ENCODE measurements at regions not wholly inside any gene's neighbourhood (a gene's known extent, or its start where the extent isn't known, plus 50 kb on each side); places are given as distances from the start of the nearest gene placed in this dataset.

DNA sequence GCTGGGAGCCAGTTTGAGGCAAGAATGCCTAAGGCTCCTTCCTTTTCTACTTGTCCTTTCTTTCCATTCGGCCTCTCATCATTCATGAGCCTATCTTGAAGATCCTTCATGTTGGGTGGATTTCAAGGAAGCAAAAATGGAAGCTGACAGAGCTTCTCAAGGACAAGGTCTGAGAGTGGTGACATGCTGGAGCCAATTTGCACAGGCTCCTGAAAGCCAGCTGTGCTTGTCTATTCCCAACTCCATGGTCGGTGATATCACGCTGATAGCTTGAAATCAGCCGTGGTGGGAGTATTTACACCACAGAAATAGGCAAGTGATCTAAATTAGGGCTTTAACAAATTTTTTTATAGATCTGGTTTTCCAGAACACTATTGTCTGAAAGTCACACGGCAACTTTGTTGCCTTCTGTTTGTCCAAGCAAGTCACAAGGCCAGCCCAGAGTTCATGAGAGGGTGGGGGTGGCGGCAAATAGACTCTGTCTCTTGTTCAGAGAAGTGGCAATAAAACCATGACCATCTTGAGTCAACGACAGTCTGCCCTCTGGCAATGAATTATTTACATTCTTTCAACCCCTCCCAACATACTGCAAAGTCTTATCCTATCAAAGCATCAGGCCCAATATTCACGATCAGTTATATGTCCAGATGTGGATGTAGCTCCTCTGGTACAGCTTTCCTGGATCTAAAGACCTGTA, 49.9 kb upstream of the SLC35F5 start:
- no peaks in the 10 kb centered on the region for H3K36me3 ChIP-seq (replicated peaks in 1 of 2; ENCODE audit: control insufficient read depth in 1 of 2, insufficient read depth in 2 of 2, low read length in 2 of 2)
- H3K4me2 ChIP-seq (ENCODE audit: low read depth, low read length) = peak overlapping the region; percentile 37
- no TSS peak for BruUV-seq (replicated peaks)
- no peaks in the 10 kb centered on the region for H4K20me1 ChIP-seq (ENCODE audit: insufficient read depth, low read length)
- no peaks in the 10 kb centered on the region for H3K79me2 ChIP-seq (ENCODE audit: insufficient read depth, low read length)
- H3K4me3 ChIP-seq (replicated peaks in 1 of 3; ENCODE audit: insufficient read depth in 1 of 3, low read depth in 2 of 3, low read length in 3 of 3) = no peak overlapping the region
- ATAC-seq = peak; percentile 82
- H3K27ac ChIP-seq (ENCODE audit: extremely low read length, insufficient read depth, low read length) = no peak overlapping the region
- no peak for DNase-seq (ENCODE audit: low spot score)
- intact Hi-C loops (cut with micrococcal nuclease; ENCODE audit: unreplicated experiment) (no loop called here), in situ Hi-C loops (cut with HindIII; ENCODE audit: extremely low pct_ligation_motif_present, low pct_unique_long_range_greater_than_20kb) (no loop called here)
- peaks cover 13% of the 10 kb centered on the region for H3K4me1 ChIP-seq (ENCODE audit: insufficient read depth, low read length)
- peak; percentile 42 for FAIRE-seq
- CTCF ChIA-PET (ENCODE audit: low intra/inter-chr PET ratio, low total read pairs) = no interaction called here
- no peak overlapping the region for H3K9ac ChIP-seq (ENCODE audit: insufficient read depth, low read depth, low read length)
- POLR2A ChIA-PET = interaction anchor here (1.0 kb wide), 1 partner anchor 12 kb away, joined by 3 read pairs; no protein-coding TSS in a partner anchor
- 17% methylated on average over 8 of the region's 8 CpGs for WGBS (ENCODE audit: low lambda C conversion rate)
- H3K9me3 ChIP-seq (ENCODE audit: low read length) = no peaks in the 10 kb centered on the region
- H2AFZ ChIP-seq (ENCODE audit: low read length) = peak overlapping the region; percentile 54
- peaks cover 0 to 7% of the 10 kb centered on the region in 2 experiments; a peak in 1 of 5 replicates for H3K27me3 ChIP-seq (ENCODE audit: control insufficient read depth in 1 of 2, insufficient read depth in 2 of 2, low read length in 2 of 2)
- TF ChIP-seq TEAD3 (CRISPR knock-in tag; optimal IDR thresholded peaks at IDR 0.05; ENCODE audit: borderline replicate concordance) (no peak), HDAC2 (CRISPR knock-in tag; IDR thresholded peaks at IDR 0.05) (0 out of 2 replicates have a peak, but pooled peaks have one; percentile 23), MAX (IDR thresholded peaks at IDR 0.05) (0 out of 2 replicates have a peak, but pooled peaks have one; percentile 15), CCDC6 (CRISPR knock-in tag; IDR thresholded peaks at IDR 0.05) (no peak), RARA (CRISPR knock-in tag; IDR thresholded peaks at IDR 0.05) (peak; percentile 51), RXRB (CRISPR knock-in tag; IDR thresholded peaks at IDR 0.05; ENCODE audit: borderline replicate concordance) (no peak), ASH2L (IDR thresholded peaks at IDR 0.05; ENCODE audit: insufficient read length, low read depth, low read length) (no peak), ZMYM2 (CRISPR knock-in tag; IDR thresholded peaks at IDR 0.05) (no peak), FLYWCH1 (CRISPR knock-in tag; IDR thresholded peaks at IDR 0.05) (0 out of 2 replicates have a peak, but pooled peaks have one; percentile 28), ZNF232 (CRISPR knock-in tag; IDR thresholded peaks at IDR 0.05; ENCODE audit: borderline replicate concordance) (no peak), ZNF83 (CRISPR knock-in tag; IDR thresholded peaks at IDR 0.05; ENCODE audit: borderline replicate concordance) (no peak), FOXP1 (IDR thresholded peaks at IDR 0.05) (no peak), FOXP1 (CRISPR knock-in tag; IDR thresholded peaks at IDR 0.05) (0 out of 2 replicates have a peak, but pooled peaks have one; percentile 4), BRD4 (CRISPR knock-in tag; IDR thresholded peaks at IDR 0.05) (no peak), ELF1 (CRISPR knock-in tag; IDR thresholded peaks at IDR 0.05) (no peak), TGIF2 (CRISPR knock-in tag; IDR thresholded peaks at IDR 0.05) (0 out of 2 replicates have a peak, but pooled peaks have one; percentile 29), GTF3A (CRISPR knock-in tag; conservative IDR thresholded peaks at IDR 0.05) (no peak), NR2F2 (IDR thresholded peaks at IDR 0.05; ENCODE audit: borderline replicate concordance, low read depth) (no peak), ATF7 (IDR thresholded peaks at IDR 0.05) (no peak), ATF7 (CRISPR knock-in tag; IDR thresholded peaks at IDR 0.05) (no peak), STAG1 (CRISPR knock-in tag; IDR thresholded peaks at IDR 0.05) (no peak), TBL1XR1 (IDR thresholded peaks at IDR 0.05; ENCODE audit: borderline replicate concordance, low read length, partially characterized antibody) (no peak), ZNF567 (CRISPR knock-in tag; IDR thresholded peaks at IDR 0.05; ENCODE audit: borderline replicate concordance) (no peak), SIX1 (CRISPR knock-in tag; IDR thresholded peaks at IDR 0.05; ENCODE audit: borderline replicate concordance) (no peak), FOXA1 (IDR thresholded peaks at IDR 0.05) (no peak), FOXA1 (CRISPR knock-in tag; IDR thresholded peaks at IDR 0.05) (no peak)
- TF ChIP-seq, protein P1, sequence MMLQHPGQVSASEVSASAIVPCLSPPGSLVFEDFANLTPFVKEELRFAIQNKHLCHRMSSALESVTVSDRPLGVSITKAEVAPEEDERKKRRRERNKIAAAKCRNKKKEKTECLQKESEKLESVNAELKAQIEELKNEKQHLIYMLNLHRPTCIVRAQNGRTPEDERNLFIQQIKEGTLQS (CRISPR knock-in tag; IDR thresholded peaks at IDR 0.05) = no peak
- TF ChIP-seq, protein P2, sequence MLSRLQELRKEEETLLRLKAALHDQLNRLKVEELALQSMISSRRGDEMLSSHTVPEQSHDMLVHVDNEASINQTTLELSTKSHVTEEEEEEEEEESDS (CRISPR knock-in tag; IDR thresholded peaks at IDR 0.05; ENCODE audit: borderline replicate concordance) = no peak
